ENCODE measurements at regions not wholly inside any gene's neighbourhood (a gene's known extent, or its start where the extent isn't known, plus 50 kb on each side); places are given as distances from the start of the nearest gene placed in this dataset.

DNA sequence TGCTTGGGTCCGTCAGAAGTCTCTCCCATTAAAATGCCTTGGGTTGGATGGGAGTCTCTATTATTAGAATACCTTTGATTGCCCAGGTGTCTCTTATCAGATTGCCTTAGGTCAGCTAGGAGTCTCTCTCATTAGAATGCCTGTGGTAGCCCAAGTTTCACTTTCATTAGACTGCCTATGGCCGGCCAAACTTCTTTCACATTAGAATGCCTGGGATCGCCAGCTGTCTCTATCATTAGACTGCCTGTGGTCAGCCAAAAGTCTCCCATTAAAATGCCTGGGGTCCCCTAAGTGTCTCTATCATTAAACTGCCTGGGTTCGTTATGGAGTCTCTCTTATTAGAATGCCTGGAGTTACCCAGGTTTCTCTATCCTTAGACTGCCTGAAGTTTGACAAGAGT lies 1476.7 kb downstream of the UQCRFS1 start:
- H3K36me3 ChIP-seq = no peaks in the 10 kb centered on the region
- H3K27ac ChIP-seq = no peak overlapping the region
- H3K4me1 ChIP-seq = no peaks in the 10 kb centered on the region
- no peaks in the 10 kb centered on the region for H3K27me3 ChIP-seq
- intact Hi-C loops (cut with DNase I) = no loop called here
- peaks cover 9% of the 10 kb centered on the region for H3K9me3 ChIP-seq
- H3K4me3 ChIP-seq = no peak overlapping the region
- ATAC-seq (no peak), DNase-seq (no peak)
- TF ChIP-seq, protein P1, sequence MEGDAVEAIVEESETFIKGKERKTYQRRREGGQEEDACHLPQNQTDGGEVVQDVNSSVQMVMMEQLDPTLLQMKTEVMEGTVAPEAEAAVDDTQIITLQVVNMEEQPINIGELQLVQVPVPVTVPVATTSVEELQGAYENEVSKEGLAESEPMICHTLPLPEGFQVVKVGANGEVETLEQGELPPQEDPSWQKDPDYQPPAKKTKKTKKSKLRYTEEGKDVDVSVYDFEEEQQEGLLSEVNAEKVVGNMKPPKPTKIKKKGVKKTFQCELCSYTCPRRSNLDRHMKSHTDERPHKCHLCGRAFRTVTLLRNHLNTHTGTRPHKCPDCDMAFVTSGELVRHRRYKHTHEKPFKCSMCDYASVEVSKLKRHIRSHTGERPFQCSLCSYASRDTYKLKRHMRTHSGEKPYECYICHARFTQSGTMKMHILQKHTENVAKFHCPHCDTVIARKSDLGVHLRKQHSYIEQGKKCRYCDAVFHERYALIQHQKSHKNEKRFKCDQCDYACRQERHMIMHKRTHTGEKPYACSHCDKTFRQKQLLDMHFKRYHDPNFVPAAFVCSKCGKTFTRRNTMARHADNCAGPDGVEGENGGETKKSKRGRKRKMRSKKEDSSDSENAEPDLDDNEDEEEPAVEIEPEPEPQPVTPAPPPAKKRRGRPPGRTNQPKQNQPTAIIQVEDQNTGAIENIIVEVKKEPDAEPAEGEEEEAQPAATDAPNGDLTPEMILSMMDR (IDR thresholded peaks at IDR 0.05) = no peak

DNA sequence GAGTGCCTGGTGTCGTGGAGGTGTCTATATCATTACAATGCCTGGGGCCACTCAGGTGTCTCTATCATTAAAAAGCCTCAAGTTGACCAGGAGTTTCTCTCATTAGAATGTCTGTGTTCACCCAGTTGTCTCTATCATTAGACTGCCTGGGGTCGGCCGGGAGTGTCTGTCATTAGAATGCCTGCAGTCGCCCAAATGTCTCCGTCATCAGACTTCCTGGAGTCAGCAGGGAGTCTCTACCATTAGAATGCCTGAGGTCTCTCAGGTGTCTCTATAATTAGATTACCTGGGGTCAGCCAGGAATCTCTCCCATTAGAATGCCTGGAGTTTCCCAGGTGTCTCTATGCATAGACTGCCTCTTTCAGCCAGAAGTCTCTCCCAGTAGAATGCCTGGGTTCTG lies 1477.6 kb downstream of the UQCRFS1 start:
- TF ChIP-seq, protein P1 (IDR thresholded peaks at IDR 0.05) = no peak
- peaks cover 11% of the 10 kb centered on the region for H3K9me3 ChIP-seq

DNA sequence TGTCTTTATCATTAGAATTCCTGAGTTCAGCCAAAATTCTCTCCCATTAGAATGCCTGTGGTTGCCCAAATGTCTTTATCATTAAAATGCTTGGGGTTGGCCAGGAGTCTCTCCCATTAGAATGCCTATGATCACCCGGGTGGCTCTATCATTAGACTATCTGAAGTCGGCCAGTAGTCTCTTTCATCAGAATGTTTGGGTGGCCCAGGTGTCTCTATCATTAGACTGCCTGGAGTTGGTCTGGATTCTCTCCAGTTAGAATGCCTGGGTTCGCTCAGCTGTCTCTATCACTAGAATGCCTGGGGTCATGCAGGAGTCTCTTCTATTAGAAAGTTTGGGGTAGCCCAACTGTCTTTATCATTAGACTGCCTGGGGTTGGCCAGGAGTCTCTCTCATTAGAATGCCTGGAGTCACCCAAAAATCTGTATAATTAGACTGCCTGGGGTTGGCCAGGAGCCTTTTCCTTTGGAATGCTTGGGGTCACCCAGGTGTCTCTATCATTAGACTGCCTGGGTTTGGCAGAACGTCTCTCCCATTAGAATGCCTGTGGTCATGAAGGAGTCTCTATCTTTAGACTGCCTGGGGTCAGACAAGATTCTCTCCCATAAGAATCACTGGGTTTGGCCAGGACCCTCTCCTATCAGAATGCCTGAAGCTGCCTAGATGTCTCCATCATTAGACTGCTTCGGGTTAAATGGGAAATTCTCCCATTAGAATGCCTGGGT lies 1478.3 kb downstream of the UQCRFS1 start:
- no peak overlapping the region for H3K4me3 ChIP-seq
- TF ChIP-seq, protein P1 (IDR thresholded peaks at IDR 0.05) = no peak
- intact Hi-C loops (cut with DNase I) = no loop called here
- H3K4me1 ChIP-seq = no peaks in the 10 kb centered on the region
- no peaks in the 10 kb centered on the region for H3K27me3 ChIP-seq
- H3K27ac ChIP-seq = no peak overlapping the region
- ATAC-seq (no peak), DNase-seq (no peak)
- peaks cover 11% of the 10 kb centered on the region for H3K9me3 ChIP-seq
- no peaks in the 10 kb centered on the region for H3K36me3 ChIP-seq

More for the DNA sequence above, 1477.6 kb downstream of the UQCRFS1 start:
- Histone ChIP-seq H3K27ac (no peak overlapping the region), H3K36me3 (no peaks in the 10 kb centered on the region), H3K27me3 (no peaks in the 10 kb centered on the region), H3K4me3 (no peak overlapping the region), H3K4me1 (no peaks in the 10 kb centered on the region)
- ATAC-seq = no peak
- DNase-seq = no peak
- intact Hi-C loops (cut with DNase I) = no loop called here

DNA sequence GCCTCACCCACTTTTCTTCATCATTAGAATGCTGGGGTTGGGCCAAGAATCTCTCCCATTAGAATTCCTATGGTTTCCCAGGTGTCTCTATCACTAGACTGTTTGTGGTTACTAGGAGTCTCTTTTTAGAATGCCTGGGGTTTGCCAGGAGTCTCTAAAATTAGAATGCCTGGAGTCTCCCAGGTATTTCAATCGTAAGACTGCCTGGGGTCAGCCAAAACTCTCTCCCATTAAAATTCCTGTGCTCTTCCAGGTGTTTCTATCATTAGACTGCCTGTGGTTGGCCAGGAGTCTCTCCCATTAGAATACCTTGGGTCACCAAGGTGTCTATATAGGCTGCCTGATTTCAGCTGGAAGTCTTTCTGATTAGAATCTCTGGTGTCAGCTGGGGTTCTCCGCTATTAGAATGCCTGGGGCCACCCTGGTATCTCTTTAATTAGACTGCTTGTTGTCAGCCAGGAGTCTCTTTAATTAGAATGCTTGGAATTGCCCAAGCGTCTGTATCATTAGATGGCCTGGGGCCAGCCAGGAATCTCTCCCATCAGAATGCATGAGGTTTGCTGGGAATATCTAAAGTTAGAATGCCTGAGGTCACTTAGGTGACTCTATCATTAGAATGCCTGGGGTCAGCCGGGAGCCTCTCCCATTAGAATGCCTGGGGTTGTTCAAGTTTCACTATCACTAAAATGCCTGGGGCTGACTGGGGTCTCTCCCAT lies 1479.2 kb downstream of the UQCRFS1 start:
- ATAC-seq (no peak), DNase-seq (no peak)
- intact Hi-C loops (cut with DNase I) = no loop called here
- Histone ChIP-seq H3K36me3 (no peaks in the 10 kb centered on the region), H3K4me3 (no peak overlapping the region), H3K27ac (no peak overlapping the region), H3K27me3 (no peaks in the 10 kb centered on the region), H3K4me1 (no peaks in the 10 kb centered on the region), H3K9me3 (peaks cover 11% of the 10 kb centered on the region)
- TF ChIP-seq, protein P1 (IDR thresholded peaks at IDR 0.05) = no peak

DNA sequence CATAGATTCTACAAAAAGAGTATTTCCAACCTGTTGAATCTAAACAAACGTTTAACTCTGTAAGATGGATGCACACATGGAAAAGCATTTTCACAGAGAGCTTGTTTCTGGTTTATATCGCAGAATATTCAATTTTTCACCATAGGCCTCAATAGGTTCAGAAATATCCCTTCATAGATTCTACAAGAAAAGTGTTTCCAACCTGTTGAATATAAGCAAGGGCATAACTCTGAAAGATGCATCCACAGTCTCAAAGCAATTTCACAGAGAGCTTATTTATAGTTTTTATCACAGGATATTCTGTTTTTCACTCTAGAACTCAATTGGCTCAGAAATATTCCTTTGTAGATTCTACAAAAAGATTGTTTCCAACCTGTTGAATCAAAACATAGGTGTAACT lies 1483.6 kb downstream of the UQCRFS1 start:
- no peaks in the 10 kb centered on the region for H3K27me3 ChIP-seq
- peaks cover 22% of the 10 kb centered on the region for H3K9me3 ChIP-seq

More for the DNA sequence above, 1483.6 kb downstream of the UQCRFS1 start:
- no peaks in the 10 kb centered on the region for H3K36me3 ChIP-seq
- no peaks in the 10 kb centered on the region for H3K4me1 ChIP-seq
- DNase-seq (no peak), ATAC-seq (no peak)
- intact Hi-C loops (cut with DNase I) = no loop called here
- H3K4me3 ChIP-seq = no peak overlapping the region
- no peak overlapping the region for H3K27ac ChIP-seq
- TF ChIP-seq, protein P1 (IDR thresholded peaks at IDR 0.05) = no peak

Data from upper lobe of right lung (tissue), 1 donor.